GM19035 (cell line): ENCODE measurements at regions not wholly inside any gene's neighbourhood (a gene's known extent, or its start where the extent isn't known, plus 50 kb on each side); places are given as distances from the start of the nearest gene placed in this dataset.
"Not testable (repeated sequence)": the region's sequence is repeated elsewhere in the genome, so short reads cannot be mapped to it uniquely, and the experiment has no call there.

Experiments used
- ATAC-seq: cut with Tn5 transposase; IDR thresholded peaks from one replicate; pipeline ENCODE4 v1.9.1; 2021; ENCODE audit not compliant: unreplicated experiment

GRCh38 chr1:224529844-224530243 is 86.3 kb upstream of the CNIH3 start:
- ATAC-seq: no peak

- ATAC-seq: no peak
Measured at GRCh38 chr1:224533517-224533916, 82.6 kb upstream of the CNIH3 start.

GRCh38 chr1:224534731-224535130 is 81.4 kb upstream of the CNIH3 start:
- no peak for ATAC-seq

GRCh38 chr1:224535641-224536040 is 80.5 kb upstream of the CNIH3 start:
- ATAC-seq: no peak

DNA sequence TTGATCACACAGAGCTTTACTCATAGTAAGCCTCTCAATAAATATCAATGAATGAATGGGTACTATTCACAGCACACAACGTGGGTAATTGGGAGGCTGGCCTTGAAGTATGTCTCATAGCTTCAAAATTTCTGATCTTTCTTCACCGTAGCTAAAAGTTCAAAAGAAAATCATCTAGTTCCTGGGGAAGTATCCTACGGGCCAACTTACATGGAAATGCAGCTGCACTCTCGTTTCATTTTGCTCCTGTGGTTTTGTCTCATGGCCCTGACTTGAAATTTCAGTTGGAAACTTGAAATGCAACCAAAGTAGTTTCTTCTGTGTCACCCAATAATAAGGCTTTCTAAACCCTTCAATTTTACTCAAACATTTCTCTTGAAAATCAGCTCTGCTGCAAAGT is 76.1 kb upstream of the CNIH3 start:
- no peak for ATAC-seq

- no peak for ATAC-seq
Measured at GRCh38 chr1:224540535-224540934, 75.6 kb upstream of the CNIH3 start.

- no peak for ATAC-seq
Measured at GRCh38 chr1:224541072-224541790, 74.9 kb upstream of the CNIH3 start.

- no peak for ATAC-seq
Measured at GRCh38 chr1:224541901-224542630, 74.1 kb upstream of the CNIH3 start.

GRCh38 chr1:224542783-224543440 is 73.2 kb upstream of the CNIH3 start:
- no peak for ATAC-seq

- no peak for ATAC-seq
Measured at GRCh38 chr1:224543453-224543852, 72.7 kb upstream of the CNIH3 start.

GRCh38 chr1:224544346-224545110 is 71.6 kb upstream of the CNIH3 start:
- no peak for ATAC-seq

DNA sequence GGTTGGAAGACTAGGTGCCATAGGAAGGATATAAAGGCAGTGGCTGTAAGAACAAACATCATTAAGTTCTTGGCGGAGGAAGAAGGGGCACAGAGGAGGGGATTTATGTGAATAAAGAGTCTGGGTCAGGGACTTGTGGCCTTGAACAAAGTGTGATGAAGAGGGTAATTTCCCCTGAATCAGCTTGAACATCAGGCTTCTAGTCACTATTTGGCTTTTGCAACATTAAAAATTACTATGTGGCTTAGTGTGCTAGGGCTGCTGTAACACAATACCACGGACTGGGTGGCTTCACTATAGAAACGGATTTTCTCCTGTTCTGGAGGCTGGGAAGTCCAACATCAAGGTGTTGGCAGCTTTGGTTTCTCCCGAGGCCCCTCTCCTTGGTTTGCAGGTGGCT is 70.5 kb upstream of the CNIH3 start:
- ATAC-seq: no peak

- no peak for ATAC-seq
Measured at GRCh38 chr1:224548676-224549075, 67.4 kb upstream of the CNIH3 start.

GRCh38 chr1:224551189-224551588 is 64.9 kb upstream of the CNIH3 start:
- ATAC-seq: not testable (repeated sequence)

DNA sequence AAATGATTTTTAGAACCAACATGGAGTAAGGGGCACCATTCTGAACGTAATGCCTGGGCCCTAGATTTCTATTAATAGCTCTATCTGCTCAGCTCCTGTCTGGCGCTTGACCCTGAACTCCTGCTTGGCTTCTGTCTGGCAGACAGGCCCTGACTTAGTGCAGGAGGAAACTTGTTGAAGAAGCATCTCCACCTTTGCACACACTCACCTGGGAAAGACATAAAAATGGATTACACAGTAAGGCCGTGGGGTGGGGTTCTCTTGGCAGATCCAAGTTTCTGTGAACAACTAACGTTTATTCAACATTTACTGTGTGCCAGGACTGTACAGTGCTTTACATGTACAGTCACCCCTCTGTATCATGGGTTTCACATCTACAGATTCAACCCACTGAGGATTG is 62.1 kb upstream of the CNIH3 start:
- ATAC-seq: no peak

GRCh38 chr1:224554620-224555259 is 61.4 kb upstream of the CNIH3 start:
- ATAC-seq: no peak

GRCh38 chr1:224558904-224559303 is 57.2 kb upstream of the CNIH3 start:
- no peak for ATAC-seq

DNA sequence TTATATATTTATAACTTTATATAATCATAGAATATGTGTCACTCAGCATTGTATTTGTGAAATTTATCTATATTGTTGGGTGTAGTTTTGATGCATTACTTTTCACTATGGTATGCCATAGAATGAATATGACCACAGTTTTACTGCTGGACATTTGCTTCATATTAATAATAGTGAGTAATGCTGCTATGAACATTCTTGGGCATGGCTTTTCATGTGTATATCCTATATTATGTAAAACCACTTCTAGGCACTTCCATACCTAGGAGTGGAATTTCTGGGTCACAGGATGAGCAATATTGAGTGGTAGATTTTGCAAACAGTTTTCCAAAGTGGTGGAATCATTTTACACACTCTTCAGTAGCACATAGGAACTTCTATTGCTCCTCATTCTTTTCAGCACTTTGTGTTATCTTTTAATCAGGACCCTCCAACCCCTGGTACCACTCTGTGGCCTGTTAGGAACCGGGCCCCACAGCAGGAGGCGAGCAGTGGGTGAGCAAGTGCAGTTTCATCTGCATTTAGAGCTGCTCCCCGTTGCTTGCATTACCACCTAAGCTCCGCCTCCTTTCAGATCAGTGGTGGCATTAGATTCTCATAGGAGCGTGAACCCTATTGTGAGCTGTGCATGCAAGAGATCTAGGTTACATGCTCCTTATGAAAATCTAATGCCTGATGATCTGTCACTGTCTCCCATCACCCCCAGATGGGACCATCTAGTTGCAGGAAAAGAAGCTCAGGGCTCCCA is 56.0 kb upstream of the CNIH3 start:
- no peak for ATAC-seq

DNA sequence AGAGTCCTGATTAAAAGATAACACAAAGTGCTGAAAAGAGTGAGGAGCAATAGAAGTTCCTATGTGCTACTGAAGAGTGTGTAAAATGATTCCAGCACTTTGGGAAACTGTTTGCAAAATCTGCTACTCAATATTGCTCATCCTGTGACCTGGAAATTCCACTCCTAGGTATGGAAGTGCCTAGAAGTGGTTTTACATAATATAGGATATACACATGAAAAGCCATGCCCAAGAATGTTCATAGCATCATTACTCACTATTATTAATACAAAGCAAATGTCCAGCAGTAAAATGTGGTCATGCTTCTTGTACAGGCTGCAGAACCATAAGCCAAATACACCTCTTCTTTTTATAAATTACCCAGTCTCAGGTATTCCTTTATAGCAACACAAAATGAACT is 53.2 kb upstream of the CNIH3 start:
- not testable (repeated sequence) for ATAC-seq

GRCh38 chr1:224563666-224564065 is 52.5 kb upstream of the CNIH3 start:
- no peak for ATAC-seq
